ENCODE measurements at regions not wholly inside any gene's neighbourhood (a gene's known extent, or its start where the extent isn't known, plus 50 kb on each side); places are given as distances from the start of the nearest gene placed in this dataset.

DNA sequence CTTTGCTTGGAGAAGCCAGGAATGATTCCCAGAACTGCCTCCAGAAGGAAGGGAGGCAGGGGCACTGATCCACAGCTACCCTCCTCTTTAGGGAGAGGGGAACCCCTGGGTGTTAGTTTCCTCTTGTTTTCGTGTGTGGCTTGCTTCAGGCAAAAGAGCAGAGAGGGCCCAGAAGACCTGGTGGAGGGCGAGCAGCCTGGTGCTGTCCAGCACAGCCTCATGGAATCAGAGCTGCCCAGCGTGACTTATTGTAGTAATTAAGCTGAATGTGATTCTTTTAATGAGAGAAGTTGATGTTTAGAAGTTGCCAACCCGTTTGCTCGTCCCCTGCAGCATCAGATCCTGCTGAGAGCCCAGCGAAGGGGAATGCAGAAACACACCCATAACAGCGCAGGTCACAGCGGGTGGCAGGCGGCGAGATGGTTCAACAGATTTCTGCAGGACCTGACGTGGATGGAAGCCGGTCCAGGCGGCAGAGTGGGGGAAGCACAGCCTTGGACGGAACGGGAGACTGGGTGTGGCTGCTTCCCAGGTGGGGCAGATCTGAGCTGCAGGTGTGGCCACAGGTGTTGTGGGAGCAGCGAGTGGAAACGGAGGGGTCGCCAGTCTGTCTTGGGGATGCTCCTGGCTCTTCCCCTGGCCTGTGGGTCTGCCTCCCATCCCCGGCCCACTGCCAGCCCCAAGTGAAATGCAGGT lies 53.7 kb upstream of the SHH start:
- Histone ChIP-seq H2BK5ac (ENCODE audit: low read length) (no peak overlapping the region), H3K9ac (ENCODE audit: low read depth, low read length, poor library complexity) (peak overlapping the region; percentile 10), H4K91ac (ENCODE audit: low read depth, low read length, poor library complexity) (peak overlapping the region; percentile 26), H3K4me2 (ENCODE audit: insufficient read depth, low read length, poor library complexity, severe bottlenecking) (no peak overlapping the region), H3K4ac (ENCODE audit: low read length) (no peak overlapping the region), H2BK120ac (ENCODE audit: low read depth, low read length) (no peak overlapping the region), H3K27ac (replicated peaks; ENCODE audit: low read length) (no peak overlapping the region), H3K9me3 (replicated peaks in 1 of 2; ENCODE audit: control insufficient read depth in 2 of 2, insufficient read depth in 1 of 2, low read depth in 1 of 2, low read length in 2 of 2) (peaks cover 0 to 2% of the 10 kb centered on the region in 2 donors), H2BK15ac (ENCODE audit: low read length) (no peak overlapping the region), H3K18ac (ENCODE audit: low read length) (peak overlapping the region; percentile 72), H2AK5ac (ENCODE audit: low read depth, low read length) (no peak overlapping the region), H3K4me3 (ENCODE audit: low read length in 2 of 2) (no peak overlapping the region), H3K23ac (ENCODE audit: low read depth, low read length, poor library complexity) (peak overlapping the region; percentile 14), H3K4me1 (ENCODE audit: control insufficient read depth in 2 of 2, insufficient read depth in 1 of 2, low read depth in 1 of 2, low read length in 2 of 2) (no peaks in the 10 kb centered on the region), H4K8ac (ENCODE audit: low read depth, low read length) (no peak overlapping the region), H3K36me3 (replicated peaks in 1 of 2; ENCODE audit: control insufficient read depth in 2 of 2, insufficient read depth in 2 of 2, low read length in 2 of 2) (no peaks in the 10 kb centered on the region), H2BK12ac (ENCODE audit: low read length) (no peak overlapping the region), H3K14ac (ENCODE audit: low read length) (no peak overlapping the region), H2AFZ (ENCODE audit: low read length) (no peak overlapping the region), H3K79me1 (ENCODE audit: low read depth, low read length) (no peaks in the 10 kb centered on the region), H3K27me3 (ENCODE audit: control insufficient read depth in 3 of 3, insufficient read depth in 3 of 3, low read depth in 1 of 3, low read length in 3 of 3) (peaks cover 0 to 11% (median 0%) of the 10 kb centered on the region in 3 experiments)
- no CpG with 5 or more reads among the region's 19 CpGs for WGBS, 2 donors (ENCODE audit: extremely low coverage in 2 of 2, insufficient read length in 2 of 2, insufficient replicate concordance in 1 of 2)
- DNase-seq (ENCODE audit: low spot score), result no peak

GRCh38 chr7:155864991-155865690 lies 52.9 kb upstream of the SHH start:
- Histone ChIP-seq H3K9me3 (replicated peaks in 1 of 2; ENCODE audit: control insufficient read depth in 2 of 2, insufficient read depth in 1 of 2, low read depth in 1 of 2, low read length in 2 of 2) (peaks cover 0 to 2% of the 10 kb centered on the region in 2 donors), H4K91ac (ENCODE audit: low read depth, low read length, poor library complexity) (no peak overlapping the region), H2AFZ (ENCODE audit: low read length) (no peak overlapping the region), H3K4me1 (ENCODE audit: control insufficient read depth in 2 of 2, insufficient read depth in 1 of 2, low read depth in 1 of 2, low read length in 2 of 2) (no peaks in the 10 kb centered on the region), H3K4me3 (ENCODE audit: low read length in 2 of 2) (no peak overlapping the region), H3K14ac (ENCODE audit: low read length) (no peak overlapping the region), H3K18ac (ENCODE audit: low read length) (no peak overlapping the region), H2BK15ac (ENCODE audit: low read length) (no peak overlapping the region), H2BK12ac (ENCODE audit: low read length) (no peak overlapping the region), H3K23ac (ENCODE audit: low read depth, low read length, poor library complexity) (no peak overlapping the region), H2AK5ac (ENCODE audit: low read depth, low read length) (no peak overlapping the region), H4K8ac (ENCODE audit: low read depth, low read length) (no peak overlapping the region), H3K79me1 (ENCODE audit: low read depth, low read length) (no peaks in the 10 kb centered on the region), H3K4ac (ENCODE audit: low read length) (no peak overlapping the region), H2BK120ac (ENCODE audit: low read depth, low read length) (no peak overlapping the region), H3K4me2 (ENCODE audit: insufficient read depth, low read length, poor library complexity, severe bottlenecking) (no peak overlapping the region), H3K27ac (replicated peaks; ENCODE audit: low read length) (no peak overlapping the region), H3K27me3 (ENCODE audit: control insufficient read depth in 3 of 3, insufficient read depth in 3 of 3, low read depth in 1 of 3, low read length in 3 of 3) (peaks cover 0 to 12% (median 0%) of the 10 kb centered on the region in 3 experiments), H3K9ac (ENCODE audit: low read depth, low read length, poor library complexity) (no peak overlapping the region), H3K36me3 (replicated peaks in 1 of 2; ENCODE audit: control insufficient read depth in 2 of 2, insufficient read depth in 2 of 2, low read length in 2 of 2) (no peaks in the 10 kb centered on the region), H2BK5ac (ENCODE audit: low read length) (no peak overlapping the region)
- DNase-seq (ENCODE audit: low spot score), result no peak
- WGBS, 2 donors (ENCODE audit: extremely low coverage in 2 of 2, insufficient read length in 2 of 2, insufficient replicate concordance in 1 of 2), result no CpG with 5 or more reads among the region's 11 CpGs

DNA sequence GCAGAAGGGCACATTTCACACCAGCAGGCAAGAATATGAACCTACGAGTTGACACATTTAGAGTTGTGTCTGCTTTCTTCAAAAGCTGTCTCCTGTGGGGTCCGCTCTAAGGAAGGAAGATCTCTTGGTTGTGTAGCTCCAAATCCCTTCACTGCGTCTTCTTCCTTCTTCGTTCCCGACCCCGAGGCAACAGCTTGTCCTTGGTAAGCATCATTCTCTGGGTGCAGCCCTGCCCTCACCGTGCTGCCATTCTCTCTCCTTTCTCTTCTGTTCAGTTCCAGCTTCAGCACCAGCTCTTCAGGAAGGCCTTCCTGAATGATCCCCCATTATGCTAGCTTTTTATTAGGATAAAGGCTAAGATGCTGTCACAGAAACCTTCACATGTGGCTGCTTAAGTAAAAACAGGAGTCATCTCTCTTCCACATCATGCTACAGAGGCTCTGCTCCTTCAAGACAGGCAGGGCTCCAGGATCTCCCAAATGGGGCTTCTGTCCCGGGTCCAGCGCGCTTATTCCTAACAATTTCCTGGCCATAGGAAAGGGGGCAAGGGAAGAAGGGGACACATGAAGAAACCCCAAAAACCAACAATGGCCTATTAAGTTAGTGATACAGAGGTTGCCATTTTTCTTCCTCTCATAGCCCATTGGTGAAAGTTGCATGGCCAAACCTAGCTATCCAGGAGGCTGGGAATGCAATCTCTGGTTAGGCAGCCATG lies 52.2 kb upstream of the SHH start:
- H3K14ac ChIP-seq (ENCODE audit: low read length), result no peak overlapping the region
- no peak overlapping the region for H3K18ac ChIP-seq (ENCODE audit: low read length)
- H2AK5ac ChIP-seq (ENCODE audit: low read depth, low read length), result no peak overlapping the region
- no peak overlapping the region for H2AFZ ChIP-seq (ENCODE audit: low read length)
- no peak overlapping the region for H3K4ac ChIP-seq (ENCODE audit: low read length)
- H2BK15ac ChIP-seq (ENCODE audit: low read length), result no peak overlapping the region
- H2BK12ac ChIP-seq (ENCODE audit: low read length), result no peak overlapping the region
- no peak overlapping the region for H3K27ac ChIP-seq (replicated peaks; ENCODE audit: low read length)
- H3K27me3 ChIP-seq (ENCODE audit: control insufficient read depth in 3 of 3, insufficient read depth in 3 of 3, low read depth in 1 of 3, low read length in 3 of 3), result peaks cover 0 to 12% (median 0%) of the 10 kb centered on the region in 3 experiments
- no peak for DNase-seq (ENCODE audit: low spot score)
- no peak overlapping the region for H4K8ac ChIP-seq (ENCODE audit: low read depth, low read length)
- H2BK120ac ChIP-seq (ENCODE audit: low read depth, low read length), result no peak overlapping the region
- no peak overlapping the region for H4K91ac ChIP-seq (ENCODE audit: low read depth, low read length, poor library complexity)
- no peaks in the 10 kb centered on the region for H3K79me1 ChIP-seq (ENCODE audit: low read depth, low read length)
- H3K9me3 ChIP-seq (replicated peaks in 1 of 2; ENCODE audit: control insufficient read depth in 2 of 2, insufficient read depth in 1 of 2, low read depth in 1 of 2, low read length in 2 of 2), result peaks cover 0 to 2% of the 10 kb centered on the region in 2 donors
- no peak overlapping the region for H3K23ac ChIP-seq (ENCODE audit: low read depth, low read length, poor library complexity)
- no peak overlapping the region for H3K4me2 ChIP-seq (ENCODE audit: insufficient read depth, low read length, poor library complexity, severe bottlenecking)
- H3K4me3 ChIP-seq (ENCODE audit: low read length in 2 of 2), result no peak overlapping the region
- WGBS, 2 donors (ENCODE audit: extremely low coverage in 2 of 2, insufficient read length in 2 of 2, insufficient replicate concordance in 1 of 2), result no CpG with 5 or more reads among the region's 10 CpGs
- no peaks in the 10 kb centered on the region for H3K4me1 ChIP-seq (ENCODE audit: control insufficient read depth in 2 of 2, insufficient read depth in 1 of 2, low read depth in 1 of 2, low read length in 2 of 2)
- no peaks in the 10 kb centered on the region for H3K36me3 ChIP-seq (replicated peaks in 1 of 2; ENCODE audit: control insufficient read depth in 2 of 2, insufficient read depth in 2 of 2, low read length in 2 of 2)
- no peak overlapping the region for H2BK5ac ChIP-seq (ENCODE audit: low read length)
- no peak overlapping the region for H3K9ac ChIP-seq (ENCODE audit: low read depth, low read length, poor library complexity)

DNA sequence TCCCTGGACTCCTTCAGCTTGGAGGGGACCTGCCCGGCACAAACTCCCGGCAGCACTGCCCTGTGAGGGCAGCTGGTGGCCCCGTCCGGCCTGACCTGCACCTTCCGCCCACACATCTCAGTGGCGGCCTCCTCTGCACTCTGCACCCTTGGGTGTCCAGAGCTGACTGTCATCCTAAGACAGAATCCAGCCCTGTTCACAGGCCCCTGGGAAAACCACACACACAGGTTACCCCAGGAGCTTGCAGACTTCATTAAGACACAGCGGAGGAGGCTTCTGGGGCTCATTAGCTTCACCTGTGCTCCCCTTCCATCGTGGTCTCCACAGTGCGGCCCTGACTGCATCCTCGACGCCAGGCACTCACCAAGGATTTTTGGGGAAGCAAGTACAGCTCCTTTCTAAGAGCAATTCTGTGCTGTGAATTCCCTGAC lies 51.5 kb upstream of the SHH start:
- Histone ChIP-seq H2BK12ac (ENCODE audit: low read length) (no peak overlapping the region), H3K4me2 (ENCODE audit: insufficient read depth, low read length, poor library complexity, severe bottlenecking) (no peak overlapping the region), H3K23ac (ENCODE audit: low read depth, low read length, poor library complexity) (no peak overlapping the region), H3K18ac (ENCODE audit: low read length) (no peak overlapping the region), H3K79me1 (ENCODE audit: low read depth, low read length) (no peaks in the 10 kb centered on the region), H3K4me3 (ENCODE audit: low read length in 2 of 2) (no peak overlapping the region), H2AK5ac (ENCODE audit: low read depth, low read length) (no peak overlapping the region), H3K4ac (ENCODE audit: low read length) (no peak overlapping the region), H2BK5ac (ENCODE audit: low read length) (no peak overlapping the region), H4K8ac (ENCODE audit: low read depth, low read length) (no peak overlapping the region), H2BK120ac (ENCODE audit: low read depth, low read length) (no peak overlapping the region), H3K36me3 (replicated peaks in 1 of 2; ENCODE audit: control insufficient read depth in 2 of 2, insufficient read depth in 2 of 2, low read length in 2 of 2) (no peaks in the 10 kb centered on the region), H4K91ac (ENCODE audit: low read depth, low read length, poor library complexity) (no peak overlapping the region), H3K14ac (ENCODE audit: low read length) (no peak overlapping the region), H2BK15ac (ENCODE audit: low read length) (no peak overlapping the region), H3K9me3 (replicated peaks in 1 of 2; ENCODE audit: control insufficient read depth in 2 of 2, insufficient read depth in 1 of 2, low read depth in 1 of 2, low read length in 2 of 2) (peaks cover 0 to 2% of the 10 kb centered on the region in 2 donors), H3K27me3 (ENCODE audit: control insufficient read depth in 3 of 3, insufficient read depth in 3 of 3, low read depth in 1 of 3, low read length in 3 of 3) (peaks cover 0 to 12% (median 0%) of the 10 kb centered on the region in 3 experiments), H3K27ac (replicated peaks; ENCODE audit: low read length) (no peak overlapping the region), H3K4me1 (ENCODE audit: control insufficient read depth in 2 of 2, insufficient read depth in 1 of 2, low read depth in 1 of 2, low read length in 2 of 2) (no peaks in the 10 kb centered on the region), H3K9ac (ENCODE audit: low read depth, low read length, poor library complexity) (no peak overlapping the region), H2AFZ (ENCODE audit: low read length) (no peak overlapping the region)
- no peak for DNase-seq (ENCODE audit: low spot score)
- WGBS, 2 donors (ENCODE audit: extremely low coverage in 2 of 2, insufficient read length in 2 of 2, insufficient replicate concordance in 1 of 2), result no CpG with 5 or more reads among the region's 11 CpGs
